T-helper 2 cell (primary cell): ENCODE measurements at regions not wholly inside any gene's neighbourhood (a gene's known extent, or its start where the extent isn't known, plus 50 kb on each side); places are given as distances from the start of the nearest gene placed in this dataset.

Source experiments
- DNase-seq, 5 experiments: peaks; one replicate each; pipeline versions ENCODE4 v3.0.0 to v3.0.0-alpha.2; 2012 to 2022

GRCh38 chr11:70732023-70732880 lies 333.9 kb downstream of the CTTN start:
- DNase-seq: no peak

GRCh38 chr11:70732881-70733196 lies 334.5 kb downstream of the CTTN start:
- DNase-seq: no peak

DNA sequence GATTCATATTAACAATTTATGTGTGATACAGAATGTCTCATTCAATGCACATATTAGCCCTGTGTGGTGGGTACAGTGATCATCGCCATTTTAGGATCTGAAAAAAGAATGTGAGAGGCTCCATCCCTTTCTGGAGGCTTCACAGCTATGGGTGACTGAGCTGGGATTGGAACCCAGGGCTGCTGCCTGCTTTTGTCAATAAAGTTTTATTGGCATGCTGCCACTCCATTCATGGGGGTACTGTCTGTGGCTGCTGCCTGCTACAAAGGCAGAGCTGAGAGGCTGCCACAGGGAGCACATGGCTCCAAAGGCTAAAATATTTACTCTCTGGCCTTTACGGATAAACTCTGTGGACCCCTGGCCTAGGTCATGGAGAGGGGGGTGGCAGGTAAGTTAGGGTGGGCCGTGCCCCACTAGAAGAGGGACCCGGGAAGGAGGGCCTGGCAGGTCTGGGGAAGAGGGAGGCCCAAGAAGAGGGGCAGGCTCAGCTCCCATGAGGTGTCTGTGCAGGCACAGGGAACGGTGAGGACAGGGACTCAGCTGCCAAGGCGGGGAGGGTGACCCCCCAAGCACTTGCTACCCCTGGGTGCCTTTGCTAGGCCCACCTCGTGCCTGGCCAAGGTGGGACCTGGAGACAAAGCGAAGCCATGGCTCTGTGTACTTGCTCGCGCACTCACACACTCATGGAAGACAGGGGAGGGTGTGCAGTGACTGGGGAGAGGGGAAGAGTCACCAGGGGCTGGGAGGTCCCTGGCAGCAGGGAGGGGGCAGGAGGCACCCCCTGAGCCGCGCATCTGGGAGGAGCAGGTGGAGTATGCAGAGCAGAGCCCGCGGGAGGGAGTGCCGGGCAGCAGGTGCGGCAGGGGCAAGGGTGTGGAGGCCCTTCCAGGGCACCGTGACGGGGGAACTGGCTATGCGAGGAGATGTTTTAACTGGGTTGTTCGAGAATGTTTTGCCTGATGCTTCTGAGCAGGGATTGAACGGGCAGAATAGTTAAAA lies 335.3 kb downstream of the CTTN start:
- DNase-seq: no peak

DNA sequence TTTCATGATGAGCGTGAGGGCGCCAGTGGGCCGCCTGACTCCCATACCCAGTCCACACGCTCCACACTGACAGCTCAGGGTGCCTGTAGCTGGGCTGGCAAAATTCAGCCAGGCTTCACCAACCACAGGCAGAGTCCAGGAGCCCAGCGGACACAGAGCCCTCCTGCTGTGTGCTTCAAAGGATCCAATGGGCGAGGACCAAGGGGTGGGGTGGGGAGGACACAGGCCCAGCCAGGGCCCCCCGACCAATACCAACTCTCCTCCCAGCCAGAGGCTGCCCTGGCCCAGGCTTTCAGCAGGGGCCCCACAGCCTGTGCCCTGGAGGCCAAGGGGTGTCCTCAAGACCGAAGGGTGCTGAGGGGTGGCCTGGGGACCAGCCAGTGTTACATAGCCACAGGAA lies 336.1 kb downstream of the CTTN start:
- no peak for DNase-seq

DNA sequence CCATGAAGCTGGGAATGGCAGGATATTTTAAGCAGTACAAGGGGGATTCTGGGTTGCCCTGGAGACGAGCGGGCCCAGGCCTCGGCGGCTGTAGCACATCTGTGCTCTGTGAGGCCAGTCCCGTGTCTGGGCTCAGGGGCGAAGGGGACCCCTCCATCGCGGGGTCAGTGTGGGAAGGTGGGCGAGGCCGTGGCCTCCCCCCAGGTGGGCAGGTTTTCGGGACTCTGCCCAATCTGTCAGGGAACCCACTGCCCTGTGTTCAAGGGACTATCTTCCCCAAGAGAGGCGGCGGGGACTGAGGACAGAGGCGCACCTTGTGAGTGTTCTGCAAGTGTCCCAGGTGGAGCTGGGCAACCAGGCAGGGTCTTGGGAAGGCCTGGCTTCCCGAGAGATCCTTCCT lies 336.6 kb downstream of the CTTN start:
- DNase-seq: no peak

DNA sequence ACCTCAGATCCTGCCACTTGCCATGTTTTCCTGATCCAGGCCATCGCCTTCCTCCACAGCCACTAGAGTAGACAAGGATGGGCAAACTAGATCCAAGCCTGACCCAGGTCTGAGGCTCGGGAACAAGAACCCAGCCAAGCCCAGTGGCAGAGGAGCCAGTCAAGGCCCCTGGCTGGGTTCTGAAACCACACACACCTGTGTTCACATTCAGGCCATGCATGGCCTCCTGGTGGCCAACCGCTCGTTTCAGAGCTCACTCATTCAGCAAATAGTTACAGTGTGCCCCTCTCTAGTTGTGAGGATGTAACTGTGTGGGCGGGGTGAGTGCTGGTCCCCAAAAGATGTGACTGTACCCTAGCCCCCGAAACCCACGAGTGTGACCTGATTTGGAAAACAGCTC lies 337.6 kb downstream of the CTTN start:
- DNase-seq: no peak

DNA sequence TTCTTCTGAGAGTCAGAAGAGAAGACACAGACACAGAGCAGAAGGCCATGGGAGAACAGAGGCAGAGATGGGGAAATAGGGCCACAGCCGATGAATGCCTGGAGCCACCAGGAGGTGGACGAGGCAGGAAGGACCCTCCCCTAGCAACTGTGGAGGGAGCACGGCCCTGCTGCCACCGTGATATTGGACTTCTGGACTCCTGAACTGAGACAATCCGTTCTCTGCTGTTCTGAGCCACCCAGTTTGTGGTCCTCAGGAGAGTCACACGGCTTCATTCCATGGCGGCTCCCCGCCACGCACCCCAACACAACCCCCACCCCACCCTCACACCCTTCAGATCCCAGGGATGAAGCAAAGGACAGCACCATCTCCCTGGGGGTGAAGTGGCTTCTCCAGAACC lies 338.1 kb downstream of the CTTN start:
- no peak for DNase-seq

DNA sequence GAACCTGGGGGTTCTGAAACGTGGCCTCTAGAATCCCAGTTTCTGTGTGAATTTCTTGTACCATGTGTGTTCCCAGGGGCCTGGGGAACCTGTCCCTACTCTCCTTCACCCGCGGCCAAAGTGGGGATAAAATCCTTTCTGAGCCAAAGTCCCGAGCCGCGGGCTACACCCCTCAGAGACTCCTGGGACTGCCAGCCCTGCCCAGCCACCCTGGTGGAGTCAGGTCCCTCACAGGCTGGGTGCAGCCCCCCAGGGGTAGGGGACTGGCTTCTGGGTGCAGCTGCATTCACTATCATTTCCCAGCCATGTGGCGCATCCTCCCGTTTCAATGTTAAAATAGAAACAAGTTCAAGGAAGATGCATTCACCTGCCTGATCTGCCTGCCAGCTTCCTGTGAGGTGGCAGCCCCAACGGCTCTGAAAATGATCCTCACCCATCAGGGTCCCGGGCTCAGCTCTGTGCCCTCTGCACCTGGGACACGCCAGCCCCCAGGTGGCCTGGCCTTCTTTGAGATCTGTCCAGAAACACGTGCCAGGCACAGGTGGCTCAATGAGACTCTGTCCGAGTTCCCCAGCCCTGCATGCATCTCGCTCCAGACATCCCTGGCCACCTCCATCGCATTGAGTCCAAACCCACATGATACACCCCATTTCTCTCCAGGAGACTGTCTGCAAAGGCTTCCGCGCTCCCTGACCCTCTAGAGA lies 338.8 kb downstream of the CTTN start:
- DNase-seq: no peak

DNA sequence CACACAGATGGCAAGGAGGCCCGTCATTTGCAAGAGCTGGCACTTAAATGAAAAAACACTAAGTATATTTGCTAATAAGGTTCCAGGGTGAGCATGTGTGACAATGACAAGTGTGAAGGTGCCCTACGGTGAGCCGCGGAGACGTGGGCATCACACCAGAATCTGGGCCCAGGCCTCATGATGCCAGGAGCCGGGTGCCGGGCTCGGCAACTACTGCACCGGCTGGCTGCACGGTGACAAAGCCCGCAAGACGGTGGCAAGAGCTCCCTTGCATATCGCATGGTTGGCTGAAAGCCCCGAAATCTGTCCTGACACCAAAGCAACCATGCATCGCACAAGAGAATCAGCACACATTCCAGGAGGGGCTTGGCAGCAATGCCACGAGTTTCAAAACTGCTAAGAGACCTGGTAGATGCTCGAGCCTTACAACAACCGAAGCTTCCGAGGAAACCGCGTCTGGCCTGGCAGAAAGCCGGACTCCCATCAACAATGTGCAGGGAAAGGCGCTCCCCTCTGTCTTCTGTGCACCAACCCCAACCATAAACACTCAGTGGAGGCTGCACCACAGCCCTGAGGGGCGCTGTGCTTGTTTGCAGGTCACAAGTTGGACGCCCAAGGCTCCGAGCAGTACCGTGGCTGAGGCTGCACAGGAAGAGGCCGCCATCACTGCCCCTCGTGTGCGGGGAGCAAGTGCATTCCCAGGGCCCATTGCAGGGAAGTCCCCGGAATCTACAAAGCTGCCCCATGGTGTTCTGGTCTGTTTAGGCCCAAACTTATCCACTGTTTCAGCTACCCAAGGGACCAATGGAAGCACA lies 339.7 kb downstream of the CTTN start:
- no peak for DNase-seq

DNA sequence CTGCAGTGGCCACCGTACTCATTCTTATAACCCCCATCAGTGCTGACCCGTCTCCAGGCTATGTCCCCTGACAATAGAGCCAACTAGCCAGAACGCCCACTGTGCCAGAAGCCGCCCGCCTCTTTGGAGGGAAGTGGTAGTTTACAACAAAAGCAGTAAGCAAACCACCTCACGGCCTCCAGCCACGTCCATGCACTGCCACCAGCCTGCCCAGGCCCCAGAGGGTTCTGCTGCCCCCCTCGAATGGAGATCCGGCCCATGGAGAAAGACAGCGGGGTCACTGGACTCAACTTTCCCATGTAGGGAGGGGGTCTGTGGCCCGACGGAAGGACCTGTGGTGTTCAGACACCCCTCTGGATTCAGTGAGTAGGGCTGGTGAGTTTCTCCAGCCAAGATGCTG lies 340.3 kb downstream of the CTTN start:
- no peak for DNase-seq

GRCh38 chr11:70739091-70739490 lies 340.8 kb downstream of the CTTN start:
- no peak for DNase-seq

DNA sequence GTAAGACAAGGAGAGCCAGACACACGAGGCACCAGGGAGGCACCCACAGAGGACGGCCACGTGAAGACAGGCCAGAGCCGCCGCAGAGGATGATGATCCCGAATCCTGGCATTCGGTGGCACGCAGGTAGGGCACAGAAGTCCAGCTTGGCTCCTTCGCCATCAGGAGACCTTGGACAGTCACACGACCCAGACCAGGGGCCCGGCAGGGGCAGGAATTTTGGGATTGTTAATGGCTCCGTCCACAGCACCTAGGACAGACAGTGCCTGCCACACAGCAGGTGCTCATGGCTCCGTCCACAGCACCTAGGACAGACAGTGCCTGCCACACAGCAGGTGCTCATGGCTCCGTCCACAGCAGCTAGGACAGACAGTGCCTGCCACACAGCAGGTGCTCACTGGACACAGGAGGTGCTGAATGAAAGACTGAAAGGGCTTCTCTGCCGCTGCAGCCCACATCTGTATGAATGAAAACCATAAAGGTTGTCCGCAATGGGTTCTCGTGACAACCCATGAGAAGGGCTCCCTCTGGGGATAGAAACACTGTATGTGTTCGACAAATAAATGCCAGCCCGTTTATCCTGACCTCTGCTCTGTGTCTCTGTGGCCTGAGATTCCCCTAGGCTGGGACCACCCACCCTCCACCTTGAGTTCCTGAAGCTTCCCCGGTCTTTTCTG lies 341.6 kb downstream of the CTTN start:
- DNase-seq: no peak

- no peak for DNase-seq
Observed at GRCh38 chr11:70740488-70740851, 342.1 kb downstream of the CTTN start.

DNA sequence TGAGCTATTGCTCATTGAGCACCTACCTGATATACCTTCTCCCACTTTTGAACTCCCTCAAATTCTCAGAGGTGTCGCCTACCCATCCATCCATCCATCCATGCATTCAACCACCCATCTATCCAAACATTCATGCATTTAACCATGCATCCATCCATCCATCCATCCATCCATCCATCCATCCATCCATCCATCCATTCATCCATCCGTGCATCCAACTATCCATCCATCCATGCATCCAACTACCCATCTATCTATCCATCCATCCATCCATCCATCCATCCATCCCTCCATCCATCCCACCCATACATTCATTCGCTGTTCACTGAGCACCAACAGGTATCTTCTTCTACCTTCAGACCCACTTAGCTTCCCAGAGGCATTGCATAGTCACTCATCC lies 342.8 kb downstream of the CTTN start:
- DNase-seq: no peak

- DNase-seq: no peak
Observed at GRCh38 chr11:70742553-70743291, 344.4 kb downstream of the CTTN start.

DNA sequence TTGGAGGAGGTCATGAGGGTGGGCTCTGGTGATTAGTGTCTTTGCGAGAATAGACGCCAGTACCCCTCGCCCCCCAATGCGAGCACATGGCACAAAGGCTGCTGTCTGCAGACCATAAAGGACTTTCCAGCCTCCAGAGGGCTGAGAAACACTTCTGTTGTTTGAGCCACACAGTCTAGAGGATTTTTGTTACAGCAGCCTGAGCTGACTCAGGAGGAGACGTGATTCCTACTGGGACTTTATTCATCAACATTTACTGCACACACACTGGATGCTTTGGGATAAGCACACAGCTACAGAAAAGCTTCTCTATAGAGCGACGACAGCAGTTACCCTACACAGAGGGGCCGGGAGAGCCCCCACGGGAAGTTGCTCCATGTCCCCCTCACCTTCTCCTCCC lies 345.0 kb downstream of the CTTN start:
- DNase-seq: no peak

- DNase-seq: no peak
Observed at GRCh38 chr11:70743941-70744351, 345.6 kb downstream of the CTTN start.

DNA sequence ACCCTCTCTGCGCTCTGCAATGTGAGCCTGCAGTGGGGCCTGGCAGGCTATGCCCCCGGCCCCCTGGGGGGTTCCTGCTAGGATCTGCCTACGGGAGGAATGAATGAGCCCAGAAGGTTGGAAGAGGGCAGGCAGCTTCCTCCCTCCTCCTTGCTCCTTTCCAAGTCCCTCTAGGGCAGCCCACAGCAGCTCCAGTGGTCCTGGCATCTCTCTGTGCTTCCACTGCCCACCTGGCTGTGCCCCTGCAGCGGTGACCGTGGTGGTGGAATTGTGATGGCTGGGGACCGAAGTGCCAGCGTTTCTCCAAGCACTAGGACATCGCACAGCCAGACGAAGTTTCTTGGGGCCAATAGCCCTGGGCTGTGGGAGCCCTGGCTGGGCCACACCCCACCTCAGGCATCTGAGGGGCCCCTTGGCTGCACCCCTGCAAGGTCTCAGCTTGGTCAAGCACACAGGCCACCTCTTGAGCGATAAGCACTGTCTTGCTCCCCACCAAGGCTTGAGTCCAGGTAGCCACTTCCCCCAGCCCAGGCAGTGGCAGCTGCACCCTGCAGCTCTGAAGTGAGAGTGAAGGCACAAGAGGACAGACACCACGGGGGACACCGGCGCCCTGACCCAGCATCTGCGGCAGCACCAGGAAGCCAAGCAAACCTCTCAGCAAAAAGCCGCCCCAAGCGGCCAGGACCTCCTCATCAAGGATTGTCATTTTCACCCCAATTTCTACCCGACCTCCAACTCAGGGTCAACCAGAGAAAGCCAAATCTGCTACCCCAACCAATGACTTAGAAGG lies 346.3 kb downstream of the CTTN start:
- no peak for DNase-seq

GRCh38 chr11:70745451-70745850 lies 347.1 kb downstream of the CTTN start:
- DNase-seq: no peak

DNA sequence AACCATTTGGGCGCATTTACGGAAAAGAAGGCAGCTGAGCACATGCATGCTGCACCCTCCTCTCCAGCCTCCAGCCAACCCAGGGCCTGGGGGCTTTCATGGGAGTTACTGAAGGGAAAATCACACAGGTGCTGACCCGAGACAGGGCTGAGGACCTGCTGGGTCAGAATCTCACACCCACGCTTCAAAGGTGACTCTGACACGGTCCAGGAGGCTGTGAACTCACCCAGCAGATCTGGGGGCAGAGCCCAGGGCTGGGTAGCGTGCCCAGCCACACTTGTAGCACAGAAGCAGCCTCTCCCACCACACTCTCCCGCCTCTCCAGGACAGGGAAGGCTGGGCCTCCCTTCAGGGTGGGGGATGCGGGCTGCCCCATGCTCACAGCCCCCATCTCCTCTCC lies 347.6 kb downstream of the CTTN start:
- no peak for DNase-seq
